Lung microvascular endothelial cell (primary cell): ENCODE measurements at regions not wholly inside any gene's neighbourhood (a gene's known extent, or its start where the extent isn't known, plus 50 kb on each side); places are given as distances from the start of the nearest gene placed in this dataset.

Source experiments
- DNase-seq, 2 donors: peaks; one replicate each; pipeline versions ENCODE4 v3.0.0 to v3.0.0-alpha.2; 2010; ENCODE audit warnings: low read depth in 2 of 2

- no peak for DNase-seq
These were observed 481.2 kb upstream of the KLF4 start for GRCh38 chr9:107970726-107971125.

GRCh38 chr9:107969727-107970126, 480.2 kb upstream of the KLF4 start:
- no peak for DNase-seq

- DNase-seq = no peak
These were observed 479.6 kb upstream of the KLF4 start for GRCh38 chr9:107969141-107969540.

- DNase-seq = no peak
These were observed 473.7 kb upstream of the KLF4 start for GRCh38 chr9:107963246-107963645.

GRCh38 chr9:107960916-107961315, 471.3 kb upstream of the KLF4 start:
- DNase-seq = no peak

GRCh38 chr9:107954312-107954711, 464.7 kb upstream of the KLF4 start:
- DNase-seq = no peak

- no peak for DNase-seq
These were observed 464.1 kb upstream of the KLF4 start for GRCh38 chr9:107953556-107954125.

- DNase-seq = no peak
These were observed 463.2 kb upstream of the KLF4 start for GRCh38 chr9:107952773-107953172.

GRCh38 chr9:107951511-107951910, 461.9 kb upstream of the KLF4 start:
- no peak for DNase-seq

GRCh38 chr9:107949061-107949460, 459.5 kb upstream of the KLF4 start:
- no peak for DNase-seq

- DNase-seq = no peak
These were observed 459.0 kb upstream of the KLF4 start for GRCh38 chr9:107948601-107949000.

- no peak for DNase-seq
These were observed 458.5 kb upstream of the KLF4 start for GRCh38 chr9:107948086-107948485.

GRCh38 chr9:107946364-107947141, 457.0 kb upstream of the KLF4 start:
- DNase-seq = no peak

- DNase-seq = no peak
These were observed 456.4 kb upstream of the KLF4 start for GRCh38 chr9:107945961-107946360.

GRCh38 chr9:107945493-107945892, 455.9 kb upstream of the KLF4 start:
- DNase-seq = no peak

- DNase-seq = no peak
These were observed 454.8 kb upstream of the KLF4 start for GRCh38 chr9:107944387-107944786.

- no peak for DNase-seq
These were observed 454.3 kb upstream of the KLF4 start for GRCh38 chr9:107943901-107944300.

GRCh38 chr9:107942856-107943255, 453.3 kb upstream of the KLF4 start:
- DNase-seq = no peak

GRCh38 chr9:107942291-107942690, 452.7 kb upstream of the KLF4 start:
- peak in 1 of 2 donors; percentile 4 for DNase-seq

GRCh38 chr9:107940616-107941595, 451.3 kb upstream of the KLF4 start:
- DNase-seq = no peak

- DNase-seq = no peak
These were observed 449.3 kb upstream of the KLF4 start for GRCh38 chr9:107938801-107939386.

GRCh38 chr9:107935931-107936330, 446.4 kb upstream of the KLF4 start:
- DNase-seq = no peak
